Activated CD4-positive, alpha-beta T cell treated with anti-CD3 and anti-CD28 coated beads, Interleukin-2, amount 50 U/mL, for 48 hours (primary cell): ENCODE measurements at regions not wholly inside any gene's neighbourhood (a gene's known extent, or its start where the extent isn't known, plus 50 kb on each side); places are given as distances from the start of the nearest gene placed in this dataset.
"Not testable (repeated sequence)": the region's sequence is repeated elsewhere in the genome, so short reads cannot be mapped to it uniquely, and the experiment has no call there.

Experiments
- DNase-seq, 2 experiments: peaks; one replicate each; pipeline ENCODE4 v3.0.0-alpha.2; 2020

DNA sequence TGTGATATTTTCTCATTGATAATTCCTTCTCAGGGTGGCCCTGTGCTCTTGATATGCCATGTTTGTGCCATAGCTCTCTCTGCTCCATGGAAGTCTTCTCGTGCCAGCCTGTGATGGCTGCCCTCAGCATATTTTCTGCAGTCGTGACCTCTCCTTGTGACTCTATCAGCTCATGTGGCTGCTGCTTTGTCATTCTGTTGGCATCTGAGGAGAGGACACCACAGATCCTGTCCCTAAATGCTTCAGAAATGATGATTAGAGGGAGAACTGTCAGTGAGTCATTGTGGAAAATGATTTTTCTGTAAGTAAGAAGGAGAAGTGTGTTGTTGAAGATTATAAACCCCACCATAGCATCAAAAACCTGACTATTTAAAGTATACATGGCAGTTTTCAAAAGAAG, 286.0 kb downstream of the ADGRL2 start:
- DNase-seq: no peak

DNA sequence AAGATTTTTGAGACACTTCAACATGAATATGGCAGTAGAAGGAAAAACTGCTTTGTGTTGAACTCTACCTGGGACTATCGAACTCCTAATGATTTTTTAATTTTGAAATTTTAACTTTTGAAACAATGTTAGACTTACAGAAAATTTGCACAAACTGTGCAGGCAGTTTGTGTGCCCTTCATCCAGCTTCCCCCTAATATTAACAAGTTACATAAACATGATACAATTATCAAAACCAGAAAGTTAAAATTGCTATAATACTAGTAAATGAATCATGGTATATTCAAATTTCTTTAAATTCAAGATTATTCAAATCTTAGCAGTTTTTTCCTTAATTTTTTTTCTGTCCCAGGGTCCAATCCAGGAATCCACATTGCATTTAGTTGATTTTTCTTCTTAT, 278.9 kb downstream of the ADGRL2 start:
- DNase-seq: no peak

DNA sequence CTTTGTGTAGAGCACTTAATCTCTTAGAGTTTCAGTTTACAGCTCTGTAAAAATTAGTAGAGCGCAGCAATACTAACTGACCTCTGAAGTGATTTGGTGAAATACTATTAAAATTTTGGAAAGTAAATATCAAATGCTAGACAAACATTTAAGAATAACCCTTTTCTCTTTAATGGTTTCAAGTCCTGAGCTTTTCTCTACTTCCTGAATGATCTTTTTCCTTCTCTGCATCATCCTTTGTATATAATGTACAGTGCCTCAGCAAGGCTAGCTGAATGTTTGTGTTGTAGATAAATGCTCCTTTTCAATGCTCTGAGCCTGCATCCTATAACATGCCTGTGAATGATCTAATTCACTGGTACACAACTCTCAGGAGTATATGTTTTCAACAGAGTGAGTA, 272.9 kb downstream of the ADGRL2 start:
- no peak for DNase-seq

DNA sequence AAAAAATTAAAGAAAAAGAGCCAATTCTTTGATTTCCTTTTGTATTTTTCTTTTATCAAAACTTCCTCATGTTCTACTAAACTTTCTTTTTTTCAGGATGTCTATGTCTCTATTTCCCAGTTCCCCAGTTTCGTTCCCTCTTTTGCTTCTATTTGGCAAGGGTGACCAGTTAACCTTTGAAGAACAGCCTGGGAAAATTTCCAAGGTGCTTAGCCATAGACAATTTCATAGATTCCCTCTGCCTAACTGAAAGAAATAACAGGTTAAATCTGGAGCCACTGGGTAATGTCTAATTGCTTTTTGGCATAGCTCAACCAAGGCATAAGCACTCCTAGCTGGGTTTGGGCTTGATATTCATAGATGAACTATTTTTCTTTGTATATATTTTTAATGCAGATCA, 272.3 kb downstream of the ADGRL2 start:
- DNase-seq: no peak

DNA sequence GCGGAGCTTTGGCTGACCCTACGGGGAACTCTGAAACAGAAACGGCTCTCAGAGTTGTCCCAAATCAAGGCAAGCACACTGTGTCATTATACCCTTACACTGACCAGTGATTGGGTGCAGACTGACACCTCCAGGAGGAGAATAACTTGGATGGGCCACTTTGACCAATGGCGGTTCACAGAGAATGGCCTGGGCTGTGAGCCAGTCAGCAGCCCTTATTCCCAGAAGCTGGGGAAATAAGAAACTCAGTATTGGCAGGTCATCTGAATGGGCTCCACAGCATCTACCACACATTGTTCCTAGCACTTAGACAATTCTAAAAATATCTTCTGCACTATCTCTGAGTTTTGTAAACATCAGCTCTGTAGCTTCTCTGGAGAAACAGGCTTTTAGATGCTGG, 265.2 kb downstream of the ADGRL2 start:
- no peak for DNase-seq

DNA sequence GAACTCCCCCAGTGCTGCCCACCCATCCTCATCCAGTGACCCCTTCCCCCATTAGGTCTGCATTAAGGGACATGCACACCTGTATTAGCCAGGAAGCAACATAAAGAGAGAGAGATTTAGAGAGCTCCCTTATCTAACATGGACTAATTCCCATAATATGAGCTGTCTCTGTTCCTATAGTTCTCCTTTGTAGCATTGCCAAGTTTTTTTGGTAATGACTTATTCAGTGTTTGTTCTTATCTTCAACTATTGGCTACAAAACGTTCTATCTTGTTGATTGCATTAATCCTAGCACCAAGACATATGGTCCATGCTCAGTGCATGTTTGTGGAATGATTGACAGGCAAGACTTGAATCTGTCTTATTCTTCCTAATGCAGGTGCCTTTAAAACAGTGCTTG, 264.0 kb downstream of the ADGRL2 start:
- DNase-seq: no peak

DNA sequence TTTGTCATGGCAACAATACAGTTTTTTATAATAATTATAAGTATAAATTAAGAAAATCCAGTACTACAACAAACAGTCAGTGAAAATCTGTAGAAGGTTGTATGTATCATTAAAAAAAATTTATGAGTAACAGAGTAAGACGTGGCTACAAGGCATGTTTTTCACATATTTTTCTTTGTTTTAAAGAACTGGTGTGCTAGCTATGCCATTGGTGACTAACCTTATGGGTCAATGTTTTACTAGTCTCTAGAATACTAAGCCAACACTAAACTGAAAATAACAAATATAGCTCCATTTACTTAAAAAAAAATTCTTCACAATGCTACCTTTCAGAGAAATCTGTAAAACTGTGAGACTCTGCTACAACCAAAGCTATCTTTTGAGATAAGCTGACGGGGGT, 261.5 kb downstream of the ADGRL2 start:
- DNase-seq: no peak

DNA sequence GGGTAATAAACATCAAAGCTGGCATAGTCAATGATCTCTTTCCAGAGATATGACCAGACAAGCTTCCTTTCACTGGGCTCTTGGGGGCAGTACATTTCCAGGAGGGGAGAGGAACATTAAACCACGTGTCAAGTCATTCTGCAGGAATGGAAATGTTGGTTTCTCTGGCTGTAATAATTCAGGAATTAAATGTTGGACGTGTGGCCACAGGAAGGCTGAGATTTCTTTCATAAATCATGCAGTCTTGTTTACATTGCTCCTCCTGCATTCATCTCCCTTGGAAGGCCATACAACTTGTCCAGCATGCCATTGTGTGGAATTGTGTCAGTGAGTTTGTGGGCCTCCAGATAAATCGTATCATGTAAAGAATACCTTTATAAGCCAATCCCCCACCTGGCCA, 259.2 kb downstream of the ADGRL2 start:
- DNase-seq: no peak

DNA sequence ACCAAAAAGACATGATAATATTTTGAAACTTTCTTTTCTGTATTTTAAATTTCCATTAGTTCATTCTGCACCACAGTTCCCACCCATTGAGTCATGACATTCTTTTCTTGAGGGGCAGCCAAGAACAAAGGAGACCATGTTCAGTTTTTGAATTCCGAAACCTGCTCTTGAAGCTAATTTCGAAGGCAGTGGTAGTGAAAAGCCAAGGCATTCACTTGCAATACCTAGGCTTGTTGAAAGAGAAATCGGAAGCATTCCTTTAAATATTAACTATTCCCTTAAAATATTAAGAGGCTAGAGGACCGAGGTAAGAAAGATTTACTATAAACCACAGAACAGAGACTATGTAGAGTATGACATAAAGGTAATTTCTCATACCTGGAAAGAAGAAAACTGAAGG, 256.3 kb downstream of the ADGRL2 start:
- DNase-seq: no peak

DNA sequence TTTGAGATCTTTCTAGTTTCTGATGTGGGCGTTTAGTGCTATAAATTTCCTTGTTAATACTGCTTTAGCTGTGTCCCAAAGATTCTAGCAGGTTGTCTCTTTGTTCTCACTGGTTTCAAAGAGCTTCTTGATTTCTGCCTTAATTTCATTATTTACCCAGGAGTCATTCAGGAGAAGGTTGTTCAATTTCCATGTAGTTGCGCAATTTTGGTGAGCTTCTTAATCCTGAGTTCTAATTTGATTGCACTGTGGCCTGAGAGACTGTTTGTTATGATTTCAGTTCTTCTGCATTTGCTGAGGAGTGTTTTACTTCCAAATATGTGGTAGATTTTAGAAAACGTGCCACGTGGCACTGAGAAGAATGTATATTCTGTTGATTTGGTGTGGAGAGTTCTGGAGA, 254.6 kb downstream of the ADGRL2 start:
- not testable (repeated sequence) for DNase-seq

DNA sequence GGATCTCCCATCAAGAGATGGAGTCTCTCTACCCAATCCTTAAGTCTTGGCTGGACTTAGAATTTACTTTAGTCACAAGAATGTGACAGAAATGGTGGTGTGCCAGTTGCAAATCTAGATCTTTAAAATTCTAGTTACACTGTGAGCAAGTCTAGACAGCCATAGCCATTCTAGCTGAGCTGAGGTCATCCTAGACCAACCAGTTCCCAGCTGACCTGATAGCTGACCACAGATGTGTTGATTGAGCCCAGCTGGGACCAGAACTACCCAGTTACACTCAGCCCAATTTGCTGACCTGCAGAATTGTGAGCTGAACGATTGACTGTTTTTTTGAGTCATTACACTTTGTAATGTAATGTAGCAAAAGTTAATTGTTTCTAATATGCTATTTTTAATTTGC, 251.8 kb downstream of the ADGRL2 start:
- DNase-seq: no peak

DNA sequence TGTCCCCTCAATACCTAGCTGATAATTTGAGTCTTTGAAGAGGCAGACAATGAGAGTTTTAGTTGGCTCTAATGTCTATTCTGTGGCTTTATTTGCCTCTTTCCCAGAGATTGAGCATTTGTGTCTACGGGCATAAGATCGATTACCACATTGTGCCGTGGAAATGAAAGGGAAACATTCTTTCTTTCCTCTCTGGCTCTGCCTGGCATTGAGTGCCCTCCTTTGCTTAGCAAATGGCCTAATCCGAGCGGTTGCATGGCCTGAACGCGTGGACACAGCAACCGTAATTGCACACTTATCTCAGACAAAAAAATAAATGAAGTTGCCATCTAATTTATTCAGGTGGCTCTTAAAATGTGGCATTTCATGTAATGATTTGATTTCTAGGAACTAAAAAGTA, 247.9 kb downstream of the ADGRL2 start:
- DNase-seq: no peak

DNA sequence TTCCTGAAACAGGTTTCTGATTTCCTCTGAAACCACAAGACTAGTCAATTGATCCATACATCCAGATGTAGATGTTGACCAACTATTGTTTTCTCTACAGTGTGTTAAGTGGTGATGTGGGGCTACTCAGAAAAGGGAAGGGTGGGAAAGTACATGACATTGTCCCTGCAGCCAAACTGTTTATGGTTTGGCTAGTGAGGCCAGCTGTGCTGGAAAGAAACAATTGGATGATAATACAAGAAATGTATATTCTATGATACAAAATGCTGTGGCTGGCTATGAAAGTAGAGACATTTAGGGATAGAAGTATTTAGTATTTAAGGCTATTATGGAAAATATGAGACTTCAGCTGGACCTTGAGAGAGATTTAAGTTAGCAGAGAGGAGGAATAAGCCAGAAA, 244.5 kb downstream of the ADGRL2 start:
- no peak for DNase-seq

DNA sequence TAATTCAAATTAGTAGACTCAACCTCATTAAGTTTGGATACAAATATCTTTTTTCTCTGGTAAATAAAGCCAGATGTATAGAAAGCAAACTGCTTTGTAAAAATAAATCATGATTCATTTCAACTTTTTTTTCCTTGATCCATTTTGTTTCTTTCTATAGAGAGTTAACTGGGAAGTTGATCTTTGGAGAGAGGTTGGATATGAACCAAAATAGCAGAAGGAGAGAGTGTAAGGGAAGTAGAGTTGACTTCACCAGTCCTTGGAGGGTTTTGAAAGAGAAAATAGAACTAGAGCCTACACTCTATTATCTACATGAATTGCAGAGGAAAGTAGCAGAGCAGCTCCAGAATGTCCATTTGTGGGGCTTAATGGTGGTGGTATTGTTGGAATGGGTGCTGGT, 243.8 kb downstream of the ADGRL2 start:
- DNase-seq: no peak

DNA sequence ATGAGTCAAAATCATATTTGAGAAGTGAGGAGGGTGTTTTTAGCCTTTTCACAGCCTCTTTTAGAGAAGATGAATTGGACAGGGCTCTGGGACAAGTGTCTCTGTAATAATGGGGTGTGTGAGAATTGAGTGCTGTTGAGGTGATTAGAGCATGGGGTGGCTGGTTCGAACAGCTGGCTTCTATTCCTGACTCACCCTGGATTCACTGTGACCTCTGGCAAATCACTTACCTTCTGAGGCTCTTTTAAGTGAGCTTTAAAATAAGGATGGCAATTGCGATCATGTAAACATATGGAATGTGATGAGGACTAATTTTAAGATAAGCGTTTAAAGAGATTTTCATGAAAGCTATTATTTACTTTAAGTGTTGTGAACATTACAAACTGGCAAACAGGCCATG, 243.4 kb downstream of the ADGRL2 start:
- DNase-seq: no peak

DNA sequence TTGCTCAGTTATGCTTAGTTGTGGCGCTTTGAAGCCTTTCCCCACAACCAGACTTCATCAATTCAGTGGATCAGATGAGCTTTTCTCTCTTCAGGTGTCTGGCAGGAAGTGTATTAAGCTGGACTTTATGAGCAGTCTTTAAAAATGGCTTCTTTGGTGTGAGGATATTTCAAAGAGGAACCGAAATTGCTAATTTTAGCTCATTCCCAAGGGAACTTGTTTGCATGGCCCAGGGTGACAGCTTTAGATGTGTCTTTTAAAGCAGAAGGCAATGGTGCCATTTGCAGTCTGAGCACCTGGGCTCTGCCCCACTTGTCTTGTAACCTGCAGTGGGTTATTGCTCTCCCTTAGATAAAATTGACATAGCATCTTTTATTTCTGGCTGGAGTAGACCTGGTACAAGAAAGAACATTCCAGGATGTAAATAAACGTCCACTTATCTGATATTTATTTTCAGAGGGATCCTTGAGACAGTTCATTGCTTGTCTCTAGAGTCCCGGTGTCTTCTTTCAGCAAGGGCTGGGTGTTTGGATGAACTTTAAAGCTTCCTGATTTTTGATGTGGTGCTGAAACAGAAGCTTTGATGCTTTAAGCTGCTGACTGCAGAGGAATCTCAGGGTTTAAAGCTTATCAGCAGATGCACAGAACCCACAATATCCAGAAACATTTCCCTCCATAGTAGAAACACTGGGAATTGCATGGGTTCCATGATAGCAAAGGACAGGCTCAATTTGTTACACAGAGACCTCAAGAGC, 241.7 kb downstream of the ADGRL2 start:
- DNase-seq: no peak
